Kidney (tissue), 13 donors: ENCODE measurements at regions not wholly inside any gene's neighbourhood (a gene's known extent, or its start where the extent isn't known, plus 50 kb on each side); places are given as distances from the start of the nearest gene placed in this dataset.

ENCODE experiments used
- DNase-seq, 5 donors: peaks; one replicate each; pipeline ENCODE4 v3.0.0-alpha.2; 2013 to 2020
- FAIRE-seq: peaks from 2 replicates; lab custom pipeline; 2012; peaks lifted over from hg19 to GRCh38; lab: Jason Lieb, UNC
- H3K27ac ChIP-seq, 2 donors: one replicate each; pipeline ENCODE4 v1.7.0; 2013; ENCODE audit warnings: low read depth in 2 of 2, low read length in 2 of 2, inconsistent platforms in 1 of 2
- H3K27me3 ChIP-seq: one replicate; pipeline ENCODE4 v1.7.1; 2013; ENCODE audit warnings: low read length, inconsistent platforms; ENCODE audit not compliant: control insufficient read depth, insufficient read depth
- H3K36me3 ChIP-seq, 3 donors: one replicate each; pipeline versions ENCODE4 v1.7.0 to v1.7.1; 2013; ENCODE audit warnings: low read length in 3 of 3, control low read depth in 1 of 3, inconsistent platforms in 1 of 3; ENCODE audit not compliant: insufficient read depth in 3 of 3, control insufficient read depth in 2 of 3
- H3K4me1 ChIP-seq, 3 donors: one replicate each; pipeline versions ENCODE4 v1.7.0 to v1.7.1; 2013; ENCODE audit warnings: low read length in 3 of 3, inconsistent platforms in 1 of 3, low read depth in 1 of 3; ENCODE audit not compliant: control insufficient read depth in 2 of 3, insufficient read depth in 2 of 3
- H3K4me3 ChIP-seq, 3 donors: one replicate each; pipeline versions ENCODE4 v1.7.0 to v1.8.1; 2013; ENCODE audit warnings: low read length in 3 of 3, control low read depth in 1 of 3, inconsistent platforms in 1 of 3
- H3K9ac ChIP-seq, 3 donors: one replicate each; pipeline versions ENCODE4 v1.7.0 to v1.7.1; 2013; ENCODE audit warnings: low read length in 3 of 3, control low read depth in 1 of 3, inconsistent platforms in 1 of 3
- H3K9me3 ChIP-seq, 3 donors: one replicate each; pipeline versions ENCODE4 v1.7.0 to v1.7.1; 2013; ENCODE audit warnings: low read length in 3 of 3, control low read depth in 1 of 3, inconsistent platforms in 1 of 3; ENCODE audit not compliant: control insufficient read depth in 2 of 3, insufficient read depth in 1 of 3
- intact Hi-C: fragments of 100-400 bp; cut with DNase I; formaldehyde crosslinking; loops from one replicate; pipeline ENCODE4 v1.11.1; 2022
- TF ChIP-seq, protein P1 (sequence below): IDR thresholded peaks from 3 replicates; pipeline ENCODE4 v1.5.1; 2012; ENCODE audit warnings: mild to moderate bottlenecking, moderate library complexity, borderline replicate concordance; ENCODE audit not compliant: insufficient read depth; ENCODE audit errors: extremely low read depth
- donor health status: control.
- donor health status: control.
- donor health status: control.
- donor health status: control.
- donor health status: control.
- donor health status: DM: yes; HTN: yes; CAD: no.
- donor health status: Normal renal cell carcinoma (clear cell type).

DNA sequence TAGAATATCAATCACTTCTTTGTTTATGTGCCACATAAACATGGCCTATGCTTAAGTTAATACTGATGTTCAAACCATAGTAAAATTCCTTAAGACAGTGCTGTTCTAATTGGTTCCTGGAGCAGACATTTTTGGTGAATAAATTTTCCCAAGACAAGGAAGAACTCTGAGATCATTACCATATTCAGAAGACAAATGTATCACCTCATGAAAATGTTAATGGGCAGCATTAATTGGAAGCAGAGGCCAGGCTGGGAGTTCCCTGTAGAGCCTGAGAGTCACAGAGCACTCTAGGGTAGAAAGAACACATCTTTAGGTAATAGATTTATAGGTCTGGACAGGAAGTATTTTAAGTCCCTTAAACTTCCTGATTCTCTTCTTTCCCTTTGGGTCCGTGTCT is 240.2 kb downstream of the MAN2A1 start:
- DNase-seq (no peak), FAIRE-seq (no peak)
- Histone ChIP-seq H3K27me3 (no peaks in the 10 kb centered on the region), H3K27ac (no peak overlapping the region), H3K4me3 (no peak overlapping the region), H3K9me3 (no peaks in the 10 kb centered on the region), H3K36me3 (no peaks in the 10 kb centered on the region), H3K4me1 (no peaks in the 10 kb centered on the region), H3K9ac (no peak overlapping the region)
- TF ChIP-seq, protein P1, sequence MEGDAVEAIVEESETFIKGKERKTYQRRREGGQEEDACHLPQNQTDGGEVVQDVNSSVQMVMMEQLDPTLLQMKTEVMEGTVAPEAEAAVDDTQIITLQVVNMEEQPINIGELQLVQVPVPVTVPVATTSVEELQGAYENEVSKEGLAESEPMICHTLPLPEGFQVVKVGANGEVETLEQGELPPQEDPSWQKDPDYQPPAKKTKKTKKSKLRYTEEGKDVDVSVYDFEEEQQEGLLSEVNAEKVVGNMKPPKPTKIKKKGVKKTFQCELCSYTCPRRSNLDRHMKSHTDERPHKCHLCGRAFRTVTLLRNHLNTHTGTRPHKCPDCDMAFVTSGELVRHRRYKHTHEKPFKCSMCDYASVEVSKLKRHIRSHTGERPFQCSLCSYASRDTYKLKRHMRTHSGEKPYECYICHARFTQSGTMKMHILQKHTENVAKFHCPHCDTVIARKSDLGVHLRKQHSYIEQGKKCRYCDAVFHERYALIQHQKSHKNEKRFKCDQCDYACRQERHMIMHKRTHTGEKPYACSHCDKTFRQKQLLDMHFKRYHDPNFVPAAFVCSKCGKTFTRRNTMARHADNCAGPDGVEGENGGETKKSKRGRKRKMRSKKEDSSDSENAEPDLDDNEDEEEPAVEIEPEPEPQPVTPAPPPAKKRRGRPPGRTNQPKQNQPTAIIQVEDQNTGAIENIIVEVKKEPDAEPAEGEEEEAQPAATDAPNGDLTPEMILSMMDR: no peak
- intact Hi-C loops: no loop called here

DNA sequence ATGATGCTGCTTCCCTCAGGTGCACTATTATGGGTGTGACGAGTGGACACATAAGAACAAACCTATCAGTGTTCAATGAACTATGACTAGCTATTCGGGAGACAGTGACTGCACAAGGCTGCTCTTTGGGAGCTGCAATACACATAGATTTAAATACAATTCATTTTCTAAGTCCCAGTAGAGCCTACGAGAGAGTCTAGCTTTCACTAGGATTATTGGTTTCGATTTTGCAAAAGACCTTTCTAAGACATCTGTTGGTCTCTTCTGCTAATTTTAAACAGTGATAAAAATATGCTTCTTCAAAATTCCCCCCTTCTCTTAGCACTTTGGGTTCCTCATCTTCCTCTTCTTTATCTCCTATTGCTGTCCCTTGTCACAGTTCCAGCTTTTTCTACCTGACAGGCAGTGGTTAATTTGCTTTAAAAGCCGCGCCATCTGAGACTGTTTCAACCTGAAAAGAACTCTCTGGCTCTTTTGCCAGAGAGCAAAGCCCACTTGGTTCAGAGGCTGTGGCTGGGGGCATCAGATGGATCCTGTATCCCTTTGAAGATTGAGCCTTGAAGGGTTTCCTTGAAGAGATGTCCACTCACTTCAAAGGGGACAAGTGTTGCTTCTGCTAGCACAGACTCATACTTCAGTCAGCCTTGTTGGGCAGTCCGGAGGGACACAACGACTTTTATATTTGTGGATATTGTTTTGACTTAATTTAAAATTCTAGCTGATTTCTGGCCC is 241.5 kb downstream of the MAN2A1 start:
- no peaks in the 10 kb centered on the region for H3K36me3 ChIP-seq
- TF ChIP-seq, protein P1: no peak
- H3K4me1 ChIP-seq: no peaks in the 10 kb centered on the region
- H3K27ac ChIP-seq: no peak overlapping the region
- DNase-seq: no peak
- H3K4me3 ChIP-seq: no peak overlapping the region
- H3K9ac ChIP-seq: no peak overlapping the region
- no peaks in the 10 kb centered on the region for H3K9me3 ChIP-seq
- no peak for FAIRE-seq
- intact Hi-C loops: no loop called here
- no peaks in the 10 kb centered on the region for H3K27me3 ChIP-seq

DNA sequence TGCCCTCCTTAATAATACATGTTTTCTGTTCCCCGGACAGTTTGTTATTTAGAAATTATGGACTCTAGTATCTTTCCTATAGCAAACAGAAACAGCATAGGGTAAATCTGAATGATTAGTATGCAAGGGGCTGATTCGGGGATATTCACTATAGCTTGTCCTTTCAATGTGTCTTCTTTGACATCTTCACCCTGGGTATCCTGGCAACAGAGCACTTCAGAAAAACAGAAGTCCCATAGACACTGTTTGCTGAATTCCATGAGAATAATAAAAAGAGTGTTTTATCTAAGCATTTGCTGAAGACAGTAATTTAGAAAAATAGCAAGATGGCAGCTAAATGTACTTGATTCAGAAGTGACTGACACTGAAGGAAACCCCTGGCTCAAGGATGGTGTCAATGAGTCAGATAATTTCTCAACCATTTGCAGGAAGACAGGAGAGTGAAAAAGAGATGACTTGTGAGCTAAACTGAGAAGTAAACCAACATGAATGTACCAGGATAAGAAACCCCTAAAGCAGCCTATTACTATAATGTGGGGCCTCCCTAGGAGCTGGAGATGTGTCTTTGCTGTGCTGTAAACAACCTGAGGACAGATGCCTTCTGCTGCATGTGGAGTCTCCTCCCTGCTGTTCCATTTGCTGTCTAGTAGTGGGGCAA is 246.2 kb downstream of the MAN2A1 start:
- H3K27ac ChIP-seq: no peak overlapping the region
- no peak overlapping the region for H3K9ac ChIP-seq
- FAIRE-seq: no peak
- intact Hi-C loops: no loop called here
- H3K4me3 ChIP-seq: no peak overlapping the region
- H3K4me1 ChIP-seq: no peaks in the 10 kb centered on the region
- peaks cover 0 to 6% (median 0%) of the 10 kb centered on the region in 3 donors for H3K9me3 ChIP-seq
- no peak for DNase-seq
- no peaks in the 10 kb centered on the region for H3K27me3 ChIP-seq
- H3K36me3 ChIP-seq: no peaks in the 10 kb centered on the region
- TF ChIP-seq, protein P1: no peak
